GM12878 (cell line): ENCODE measurements at regions not wholly inside any gene's neighbourhood (a gene's known extent, or its start where the extent isn't known, plus 50 kb on each side); places are given as distances from the start of the nearest gene placed in this dataset.

Experiments used
- BHLHE40 ChIP-seq, 2 experiments: fragments of 450-650 bp in 1 of 2; IDR thresholded peaks; 2 replicates each; pipeline ENCODE4 v1.6.1; 2011 to 2017; ENCODE audit warnings: low read depth in 2 of 2, borderline replicate concordance in 1 of 2, improper control_type of control experiment in 1 of 2, low read length in 1 of 2, mild to moderate bottlenecking in 1 of 2
- CTCF ChIP-seq, 3 experiments: IDR thresholded peaks in 2 of 3; conservative IDR thresholded peaks in 1 of 3; 2 replicates each; pipeline ENCODE4 v1.5.1; 2011; ENCODE audit warnings: low read depth in 3 of 3, low read length in 3 of 3, mild to moderate bottlenecking in 3 of 3, control low read depth in 2 of 3, moderate library complexity in 2 of 3, inconsistent platforms in 1 of 3, mixed read lengths in 1 of 3; ENCODE audit not compliant: control insufficient read depth in 2 of 3, insufficient read depth in 1 of 3; ENCODE audit errors: extremely low read depth in 1 of 3
- ELK1 ChIP-seq: IDR thresholded peaks from 2 replicates; pipeline ENCODE4 v1.6.1; 2012; ENCODE audit warnings: low read depth, low read length, improper control_type of control experiment
- JUNB ChIP-seq: IDR thresholded peaks from 2 replicates; pipeline ENCODE4 v1.6.1; 2016; ENCODE audit warnings: antibody characterized with exemption, mild to moderate bottlenecking
- MLLT1 ChIP-seq: fragments of 450-650 bp; IDR thresholded peaks from 2 replicates; pipeline ENCODE4 v1.6.1; 2016; ENCODE audit warnings: mild to moderate bottlenecking
- MXI1 ChIP-seq: fragments of 150-350 bp; IDR thresholded peaks from 2 replicates; pipeline ENCODE4 v1.6.1; 2011; ENCODE audit warnings: low read depth, mild to moderate bottlenecking, inconsistent platforms, low read length, improper control_type of control experiment
- NBN ChIP-seq: fragments of 450-650 bp; IDR thresholded peaks from 2 replicates; pipeline ENCODE4 v1.6.1; 2016
- NFYA ChIP-seq: IDR thresholded peaks from 2 replicates; pipeline ENCODE4 v1.6.1; 2011; ENCODE audit warnings: low read depth, mild to moderate bottlenecking, low read length, improper control_type of control experiment, borderline replicate concordance
- POLR2A ChIP-seq: IDR thresholded peaks from 2 replicates; pipeline ENCODE4 v1.6.1; 2011; ENCODE audit warnings: low read depth, mild to moderate bottlenecking, low read length
- SUZ12 ChIP-seq: fragments of 200-600 bp; sonication (generic); IDR thresholded peaks from one replicate; pipeline ENCODE4 v1.6.1; 2018; ENCODE audit warnings: antibody characterized with exemption, mild to moderate bottlenecking; ENCODE audit not compliant: unreplicated experiment
- TCF12 ChIP-seq: IDR thresholded peaks from 2 replicates; pipeline ENCODE4 v1.6.1; 2011; ENCODE audit warnings: low read depth, mild to moderate bottlenecking, low read length
- ZBED1 ChIP-seq: IDR thresholded peaks from 2 replicates; pipeline ENCODE4 v1.6.1; 2016; ENCODE audit warnings: borderline replicate concordance
- TF ChIP-seq, protein P1 (sequence below): IDR thresholded peaks from 2 replicates; pipeline ENCODE4 v1.6.1; 2012; ENCODE audit warnings: improper control_type of control experiment, low read depth, low read length; ENCODE audit not compliant: insufficient replicate concordance

GRCh38 chr10:100613846-100614245 lies 78.1 kb downstream of the HIF1AN start:
- TF ChIP-seq ELK1, result no peak
- TF ChIP-seq CTCF (IDR thresholded peaks at IDR 0.05 in 2 of 3, conservative IDR thresholded peaks at IDR 0.05 in 1 of 3; ENCODE audit: control insufficient read depth in 2 of 3, extremely low read depth in 1 of 3, insufficient read depth in 1 of 3, low read depth in 3 of 3, low read length in 3 of 3), result no peak
- TF ChIP-seq MLLT1, result no peak
- TF ChIP-seq POLR2A, result no peak
- no peak for TF ChIP-seq JUNB
- TF ChIP-seq BHLHE40 (IDR thresholded peaks at IDR 0.05; ENCODE audit: borderline replicate concordance in 1 of 2, low read depth in 2 of 2, low read length in 1 of 2), result no peak
- TF ChIP-seq ZBED1, result no peak
- TF ChIP-seq MXI1, result no peak
- no peak for TF ChIP-seq NBN
- no peak for TF ChIP-seq NFYA
- TF ChIP-seq, protein P1, sequence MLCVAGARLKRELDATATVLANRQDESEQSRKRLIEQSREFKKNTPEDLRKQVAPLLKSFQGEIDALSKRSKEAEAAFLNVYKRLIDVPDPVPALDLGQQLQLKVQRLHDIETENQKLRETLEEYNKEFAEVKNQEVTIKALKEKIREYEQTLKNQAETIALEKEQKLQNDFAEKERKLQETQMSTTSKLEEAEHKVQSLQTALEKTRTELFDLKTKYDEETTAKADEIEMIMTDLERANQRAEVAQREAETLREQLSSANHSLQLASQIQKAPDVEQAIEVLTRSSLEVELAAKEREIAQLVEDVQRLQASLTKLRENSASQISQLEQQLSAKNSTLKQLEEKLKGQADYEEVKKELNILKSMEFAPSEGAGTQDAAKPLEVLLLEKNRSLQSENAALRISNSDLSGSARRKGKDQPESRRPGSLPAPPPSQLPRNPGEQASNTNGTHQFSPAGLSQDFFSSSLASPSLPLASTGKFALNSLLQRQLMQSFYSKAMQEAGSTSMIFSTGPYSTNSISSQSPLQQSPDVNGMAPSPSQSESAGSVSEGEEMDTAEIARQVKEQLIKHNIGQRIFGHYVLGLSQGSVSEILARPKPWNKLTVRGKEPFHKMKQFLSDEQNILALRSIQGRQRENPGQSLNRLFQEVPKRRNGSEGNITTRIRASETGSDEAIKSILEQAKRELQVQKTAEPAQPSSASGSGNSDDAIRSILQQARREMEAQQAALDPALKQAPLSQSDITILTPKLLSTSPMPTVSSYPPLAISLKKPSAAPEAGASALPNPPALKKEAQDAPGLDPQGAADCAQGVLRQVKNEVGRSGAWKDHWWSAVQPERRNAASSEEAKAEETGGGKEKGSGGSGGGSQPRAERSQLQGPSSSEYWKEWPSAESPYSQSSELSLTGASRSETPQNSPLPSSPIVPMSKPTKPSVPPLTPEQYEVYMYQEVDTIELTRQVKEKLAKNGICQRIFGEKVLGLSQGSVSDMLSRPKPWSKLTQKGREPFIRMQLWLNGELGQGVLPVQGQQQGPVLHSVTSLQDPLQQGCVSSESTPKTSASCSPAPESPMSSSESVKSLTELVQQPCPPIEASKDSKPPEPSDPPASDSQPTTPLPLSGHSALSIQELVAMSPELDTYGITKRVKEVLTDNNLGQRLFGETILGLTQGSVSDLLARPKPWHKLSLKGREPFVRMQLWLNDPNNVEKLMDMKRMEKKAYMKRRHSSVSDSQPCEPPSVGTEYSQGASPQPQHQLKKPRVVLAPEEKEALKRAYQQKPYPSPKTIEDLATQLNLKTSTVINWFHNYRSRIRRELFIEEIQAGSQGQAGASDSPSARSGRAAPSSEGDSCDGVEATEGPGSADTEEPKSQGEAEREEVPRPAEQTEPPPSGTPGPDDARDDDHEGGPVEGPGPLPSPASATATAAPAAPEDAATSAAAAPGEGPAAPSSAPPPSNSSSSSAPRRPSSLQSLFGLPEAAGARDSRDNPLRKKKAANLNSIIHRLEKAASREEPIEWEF, result no peak
- TF ChIP-seq SUZ12, result no peak
- no peak for TF ChIP-seq TCF12
